IMR-90 (cell line): ENCODE measurements at regions not wholly inside any gene's neighbourhood (a gene's known extent, or its start where the extent isn't known, plus 50 kb on each side); places are given as distances from the start of the nearest gene placed in this dataset.

Experiments
- ATAC-seq: fragments of 200-7000 bp; cut with Tn5 transposase; 2 replicates; pipeline ENCODE4 v1.9.1; 2020; ENCODE audit warnings: low read depth, mild to moderate bottlenecking, moderate library complexity
- BruUV-seq: library from RNA; stranded (reverse); fragments of 400-500 nt; replicated peaks from 2 replicates; lab custom pipeline; 2021; lab: Mats Ljungman, UMichigan
- CTCF ChIA-PET: fragments of 300-600 bp; formaldehyde crosslinking; extraction: SDS; loops from one replicate; lab custom pipeline; 2021; ENCODE audit warnings: antibody characterized with exemption; lab: Yijun Ruan, JAX
- POLR2A ChIA-PET: fragments of 300-600 bp; sonication (Branson Sonifier 250); formaldehyde crosslinking; loops from one replicate; lab custom pipeline; 2022; ENCODE audit warnings: antibody characterized with exemption; ENCODE audit not compliant: unreplicated experiment; lab: Charles Lee
- DNase-seq: peaks from one replicate; pipeline ENCODE4 v3.0.0; 2013
- H2AFZ ChIP-seq: replicated peaks from 2 replicates; pipeline ENCODE3; 2013; ENCODE audit warnings: low read length, mild to moderate bottlenecking; ENCODE audit not compliant: poor library complexity
- H2AK5ac ChIP-seq: 2 replicates; pipeline ENCODE4 v1.6.1; 2013; ENCODE audit warnings: low read depth, low read length, inconsistent platforms
- H2AK9ac ChIP-seq: replicated peaks from 2 replicates; pipeline ENCODE3; 2013; ENCODE audit warnings: mild to moderate bottlenecking, low read depth, low read length, moderate library complexity; ENCODE audit not compliant: poor library complexity
- H2BK120ac ChIP-seq: 2 replicates; pipeline ENCODE4 v1.6.1; 2013; ENCODE audit warnings: low read depth, low read length, inconsistent platforms
- H2BK15ac ChIP-seq: 3 replicates; pipeline ENCODE4 v1.6.1; 2013; ENCODE audit warnings: low read depth, low read length, inconsistent platforms
- H2BK20ac ChIP-seq: 2 replicates; pipeline ENCODE4 v1.6.1; 2013; ENCODE audit warnings: low read depth, mild to moderate bottlenecking, inconsistent platforms, low read length, moderate library complexity
- H2BK5ac ChIP-seq: 2 replicates; pipeline ENCODE4 v1.6.1; 2013; ENCODE audit warnings: mild to moderate bottlenecking, low read depth, low read length, inconsistent platforms; ENCODE audit not compliant: poor library complexity, severe bottlenecking
- H3K14ac ChIP-seq: replicated peaks from 2 replicates; pipeline ENCODE4 v1.6.1; 2013; ENCODE audit warnings: low read depth, low read length, inconsistent platforms
- H3K18ac ChIP-seq: 2 replicates; pipeline ENCODE4 v1.6.1; 2013; ENCODE audit warnings: low read depth, low read length, control low read depth
- H3K23ac ChIP-seq: 2 replicates; pipeline ENCODE4 v1.6.1; 2013; ENCODE audit warnings: low read depth, low read length, inconsistent platforms
- H3K27ac ChIP-seq: 2 replicates; pipeline ENCODE4 v1.5.1; 2013; ENCODE audit warnings: mild to moderate bottlenecking, control low read depth, low read length; ENCODE audit not compliant: insufficient read depth
- H3K27me3 ChIP-seq: 2 replicates; pipeline ENCODE4 v1.6.1; 2013; ENCODE audit warnings: low read length; ENCODE audit not compliant: control insufficient read depth, insufficient read depth
- H3K36me3 ChIP-seq: 2 replicates; pipeline ENCODE4 v1.6.1; 2013; ENCODE audit warnings: low read length, mixed read lengths; ENCODE audit not compliant: control insufficient read depth, insufficient read depth
- H3K4ac ChIP-seq: 2 replicates; pipeline ENCODE4 v1.6.1; 2013; ENCODE audit warnings: low read depth, low read length, inconsistent platforms
- H3K4me1 ChIP-seq: 2 replicates; pipeline ENCODE4 v1.6.1; 2013; ENCODE audit warnings: low read length, mixed read lengths; ENCODE audit not compliant: control insufficient read depth, insufficient read depth
- H3K4me2 ChIP-seq: 2 replicates; pipeline ENCODE4 v1.6.1; 2013; ENCODE audit warnings: low read depth, mild to moderate bottlenecking, control low read depth, low read length, moderate library complexity
- H3K4me3 ChIP-seq: 2 replicates; pipeline ENCODE4 v1.5.1; 2013; ENCODE audit warnings: low read depth, mild to moderate bottlenecking, control low read depth, low read length, moderate library complexity; ENCODE audit not compliant: insufficient read depth
- H3K56ac ChIP-seq: 2 replicates; pipeline ENCODE4 v1.6.1; 2013; ENCODE audit warnings: low read length, inconsistent platforms; ENCODE audit not compliant: insufficient read depth; ENCODE audit errors: extremely low read depth
- H3K79me1 ChIP-seq, 2 experiments: 2 replicates each; pipeline ENCODE4 v1.6.1; 2013; ENCODE audit warnings: low read length in 2 of 2, inconsistent platforms in 1 of 2, low read depth in 1 of 2
- H3K9ac ChIP-seq: 2 replicates; pipeline ENCODE4 v1.6.1; 2013; ENCODE audit warnings: low read depth, low read length, control low read depth
- H3K9me1 ChIP-seq: 2 replicates; pipeline ENCODE4 v1.6.1; 2013; ENCODE audit warnings: low read length, inconsistent platforms; ENCODE audit not compliant: insufficient read depth
- H3K9me3 ChIP-seq: 2 replicates; pipeline ENCODE4 v1.6.1; 2013; ENCODE audit warnings: low read length; ENCODE audit not compliant: control insufficient read depth, insufficient read depth
- H4K20me1 ChIP-seq: 2 replicates; pipeline ENCODE4 v1.6.1; 2013; ENCODE audit warnings: low read length, inconsistent platforms; ENCODE audit not compliant: insufficient read depth
- H4K5ac ChIP-seq: 2 replicates; pipeline ENCODE4 v1.6.1; 2013; ENCODE audit warnings: mild to moderate bottlenecking, low read depth, low read length, control low read depth
- H4K8ac ChIP-seq, 2 experiments: 2 replicates each; pipeline ENCODE4 v1.6.1; 2013; ENCODE audit warnings: low read depth in 2 of 2, low read length in 2 of 2, control low read depth in 1 of 2, inconsistent platforms in 1 of 2
- H4K91ac ChIP-seq: 2 replicates; pipeline ENCODE4 v1.6.1; 2013; ENCODE audit warnings: low read depth, low read length, inconsistent platforms; ENCODE audit not compliant: insufficient read depth
- FOS ChIP-seq: fragments of 150-350 bp; IDR thresholded peaks from 2 replicates; pipeline ENCODE4 v1.6.1; 2016; ENCODE audit warnings: low read depth, low read length
- NFE2L2 ChIP-seq: fragments of 150-350 bp; IDR thresholded peaks from 2 replicates; pipeline ENCODE4 v1.6.1; 2016; ENCODE audit warnings: low read depth, mild to moderate bottlenecking, low read length
- WGBS, 2 experiments: methylation state at CpG; one replicate each; pipeline versions ENCODE4 v1.1.5 to v1.1.7; 2013; ENCODE audit warnings: missing lambda C conversion rate in 2 of 2; ENCODE audit not compliant: insufficient read length in 1 of 2; ENCODE audit errors: extremely low coverage in 2 of 2; 5-methylcytosine and 5-hydroxymethylcytosine counted together
- dilution Hi-C: fragments of 300-500 bp; cut with HindIII; formaldehyde crosslinking; loops from one replicate; pipeline ENCODE4 v1.14.3; 2018; ENCODE audit warnings: low sequenced_read_pairs; ENCODE audit not compliant: unreplicated experiment
- in situ Hi-C: fragments of 300-500 bp; cut with MboI; formaldehyde crosslinking; loops from 3 replicates; pipeline ENCODE4 v1.14.3; 2019; ENCODE audit warnings: low sequenced_read_pairs, inconsistent platforms, mixed read lengths
- intact Hi-C: fragments of 100-400 bp; cut with micrococcal nuclease; formaldehyde crosslinking; loops from 2 replicates; pipeline ENCODE4 v1.10.0; 2022

DNA sequence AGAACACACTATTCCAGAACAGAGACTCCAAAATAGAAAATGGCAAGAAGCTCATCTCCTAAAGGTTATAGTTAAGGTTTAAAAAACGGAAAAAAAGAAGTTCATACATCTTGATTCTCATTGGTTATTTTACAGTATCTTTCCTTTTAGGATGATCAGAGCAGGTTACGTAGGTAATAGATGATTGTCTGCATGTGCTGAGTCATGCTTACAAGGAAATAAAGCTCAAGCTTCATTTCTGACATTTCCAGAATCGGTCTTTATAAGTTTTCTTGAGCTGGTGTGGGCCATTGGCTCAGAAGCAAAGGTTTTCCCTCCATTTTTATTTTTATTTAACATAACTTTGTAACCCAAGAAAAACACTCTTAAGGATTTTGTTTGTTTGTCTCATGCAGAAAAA is 1030.3 kb upstream of the CDH8 start:
- Histone ChIP-seq H3K23ac (no peak overlapping the region), H2BK20ac (no peak overlapping the region), H3K4me1 (no peaks in the 10 kb centered on the region), H2AK5ac (no peak overlapping the region), H3K4me2 (no peak overlapping the region), H2AK9ac (no peak overlapping the region), H3K27me3 (no peaks in the 10 kb centered on the region), H4K20me1 (no peaks in the 10 kb centered on the region), H2AFZ (no peak overlapping the region), H3K4ac (no peak overlapping the region), H3K4me3 (no peak overlapping the region), H3K9me1 (no peaks in the 10 kb centered on the region), H2BK120ac (no peak overlapping the region), H2BK15ac (no peak overlapping the region), H3K14ac (no peak overlapping the region), H3K56ac (no peak overlapping the region), H4K8ac (no peak overlapping the region), H3K18ac (no peak overlapping the region), H3K79me1 (no peaks in the 10 kb centered on the region), H3K9ac (no peak overlapping the region), H3K27ac (no peak overlapping the region), H4K5ac (no peak overlapping the region), H2BK5ac (no peak overlapping the region), H3K9me3 (peaks cover 3% of the 10 kb centered on the region; the same call in 1 of the 2 replicates), H3K36me3 (no peaks in the 10 kb centered on the region), H4K91ac (no peak overlapping the region)
- no CpG with 5 or more reads among the region's 3 CpGs for WGBS, 2 experiments
- DNase-seq = no peak
- TF ChIP-seq FOS (no peak), NFE2L2 (peak; percentile 58; the same call in 1 of the 2 replicates)
- POLR2A ChIA-PET = no interaction called here
- dilution Hi-C loops (no loop called here), in situ Hi-C loops (no loop called here), intact Hi-C loops (no loop called here)
- no TSS peak for BruUV-seq
- CTCF ChIA-PET = no interaction called here
- no peak for ATAC-seq
